Fibroblast of skin of scalp (primary cell): ENCODE measurements at regions not wholly inside any gene's neighbourhood (a gene's known extent, or its start where the extent isn't known, plus 50 kb on each side); places are given as distances from the start of the nearest gene placed in this dataset.
A peak's percentile ranks its signal among the peaks of the same experiment; 100 is the strongest.

Source experiments
- DNase-seq: peaks from one replicate; pipeline ENCODE4 v3.0.0-alpha.2; 2013

DNA sequence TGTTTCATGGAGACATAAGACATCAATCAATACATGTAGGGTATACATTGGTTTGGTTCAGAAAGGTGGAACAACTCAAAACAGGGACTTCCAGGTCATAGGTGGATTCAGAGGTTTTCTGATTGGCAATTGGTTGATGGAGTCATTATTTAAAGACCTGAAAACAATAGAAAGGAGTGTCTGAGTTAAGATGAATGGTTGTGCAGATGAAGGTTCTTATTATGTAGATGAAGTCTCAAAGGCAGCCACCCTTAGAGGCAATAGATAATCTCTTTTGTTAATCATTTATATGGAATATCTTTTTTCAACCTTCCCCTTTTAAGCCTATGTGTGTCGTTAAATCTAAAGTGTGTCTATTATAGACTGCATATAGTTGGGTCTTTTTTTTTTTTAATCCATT lies 67.8 kb upstream of the LYPLAL1 start:
- DNase-seq, result no peak

DNA sequence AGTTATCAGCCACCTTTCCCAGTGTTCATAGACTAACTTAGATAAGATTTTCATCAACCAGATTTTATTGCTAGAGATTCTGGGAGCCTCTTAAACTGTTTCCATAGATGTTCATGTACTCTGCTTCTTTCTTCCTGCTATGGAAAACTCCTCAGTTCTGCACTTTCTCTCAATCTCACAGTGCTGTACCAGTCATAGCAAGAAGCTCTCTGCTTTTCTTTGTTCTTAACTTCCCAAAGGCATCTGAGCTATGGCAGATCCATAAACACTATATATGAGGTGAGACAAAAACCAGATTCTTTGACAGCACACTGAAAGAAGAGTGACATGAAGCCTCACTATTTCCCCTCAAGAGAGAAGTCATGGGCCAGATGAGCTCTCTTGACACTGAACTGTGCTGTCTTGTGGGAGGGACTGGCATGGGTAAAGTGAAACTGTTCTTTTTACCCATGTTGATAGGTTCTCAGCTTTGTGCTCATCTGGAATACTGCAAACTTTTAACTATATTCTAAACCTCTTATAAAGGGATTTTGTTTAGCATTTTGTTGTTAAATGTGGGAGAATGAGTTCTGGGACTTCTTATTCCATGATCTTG lies 64.2 kb upstream of the LYPLAL1 start:
- no peak for DNase-seq

DNA sequence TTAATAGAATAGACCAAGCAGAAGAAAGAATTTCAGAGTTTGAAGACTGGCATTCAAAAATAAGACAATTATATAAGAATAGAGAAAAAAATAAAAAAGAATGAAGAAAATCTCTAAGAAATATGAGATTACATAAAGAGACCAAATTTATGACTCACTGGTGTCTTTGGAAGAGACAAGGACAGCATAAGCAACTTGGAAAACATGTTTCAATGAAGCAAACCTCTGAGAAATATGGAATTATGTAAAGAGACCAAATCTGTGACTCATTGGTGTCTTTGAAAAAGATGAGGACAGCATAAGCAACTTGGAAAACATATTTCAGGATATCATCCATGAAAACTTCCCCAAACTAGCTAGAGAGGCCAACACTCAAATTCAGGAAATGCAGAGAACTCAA lies 60.4 kb upstream of the LYPLAL1 start:
- peak; percentile 48 for DNase-seq

DNA sequence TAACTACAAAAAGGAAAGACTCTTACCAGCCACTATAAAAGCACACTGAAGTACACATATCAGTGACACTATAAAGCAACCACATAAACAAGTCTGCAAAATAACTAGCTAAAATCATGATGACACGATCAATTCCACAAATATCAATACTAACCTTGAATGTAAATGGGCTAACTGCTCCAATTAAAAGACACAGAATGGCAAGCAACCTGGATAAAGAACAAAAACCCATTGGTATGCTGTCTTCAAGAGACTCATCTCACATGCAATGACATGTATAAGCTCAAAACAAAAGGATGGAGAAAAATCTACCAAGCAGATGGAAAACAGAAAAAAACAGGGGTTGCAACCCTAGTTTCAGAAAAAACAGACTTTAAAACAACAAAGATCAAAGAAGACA lies 59.7 kb upstream of the LYPLAL1 start:
- no peak for DNase-seq

DNA sequence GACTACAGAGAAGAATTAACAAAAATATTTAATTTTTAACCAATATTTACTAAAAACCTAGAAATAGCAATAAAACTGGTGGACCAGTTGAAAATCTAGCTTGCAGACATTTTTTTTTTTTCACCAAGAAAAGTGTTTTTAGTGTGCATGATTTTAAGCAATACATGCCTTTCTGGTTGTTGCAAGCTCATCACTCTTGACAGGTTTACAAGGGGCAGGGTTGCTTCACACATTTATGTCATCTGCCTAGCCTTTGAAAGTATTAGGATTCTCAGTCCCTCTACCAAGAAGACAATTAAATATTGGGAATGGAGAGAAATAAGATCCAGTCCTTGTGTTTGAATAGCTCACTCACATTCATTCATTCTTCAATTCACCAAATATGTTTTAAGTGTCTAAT lies 53.8 kb upstream of the LYPLAL1 start:
- DNase-seq, result no peak

DNA sequence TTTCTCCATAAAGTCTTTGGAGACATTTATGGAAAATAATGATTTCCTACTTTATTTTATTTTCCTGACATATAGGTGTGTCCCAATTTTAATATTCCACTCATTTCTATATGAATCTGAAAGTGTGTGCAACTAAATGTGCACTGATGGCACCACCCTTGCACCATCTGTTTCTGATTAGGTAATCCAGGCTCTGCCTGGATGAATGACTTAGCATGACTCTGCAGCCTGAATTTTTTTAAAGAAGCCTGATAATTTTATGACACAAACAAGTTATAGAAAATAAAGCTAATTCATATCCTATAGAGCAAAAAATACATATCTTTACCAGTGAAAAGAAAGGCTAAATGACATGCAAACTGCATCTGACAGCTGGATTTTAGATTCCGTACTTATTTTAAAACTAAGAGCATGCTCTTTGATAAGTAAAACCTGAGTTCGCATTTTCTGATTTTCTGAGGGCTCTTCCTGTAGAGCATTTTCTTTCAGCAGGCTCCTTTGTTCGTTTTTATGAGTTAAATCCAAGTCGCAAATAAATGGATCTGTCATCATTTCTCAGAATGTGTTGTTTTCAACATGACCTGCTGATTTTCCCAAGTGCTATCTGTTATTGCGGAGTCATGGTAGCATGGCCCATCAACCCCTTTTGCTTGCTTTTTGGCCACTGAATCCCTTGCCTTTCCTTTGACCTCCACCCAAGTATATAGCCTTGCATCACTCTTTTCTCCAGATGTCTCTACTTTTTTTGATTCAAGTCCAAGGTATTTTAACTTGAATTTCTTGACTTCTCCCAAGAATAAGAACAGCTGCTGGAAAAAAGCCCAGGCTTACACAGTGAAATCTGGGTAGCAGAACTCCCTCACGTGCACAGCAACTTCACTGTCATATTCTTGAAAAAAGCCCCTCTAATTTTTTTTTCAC lies 52.8 kb upstream of the LYPLAL1 start:
- DNase-seq, result peak; percentile 91

DNA sequence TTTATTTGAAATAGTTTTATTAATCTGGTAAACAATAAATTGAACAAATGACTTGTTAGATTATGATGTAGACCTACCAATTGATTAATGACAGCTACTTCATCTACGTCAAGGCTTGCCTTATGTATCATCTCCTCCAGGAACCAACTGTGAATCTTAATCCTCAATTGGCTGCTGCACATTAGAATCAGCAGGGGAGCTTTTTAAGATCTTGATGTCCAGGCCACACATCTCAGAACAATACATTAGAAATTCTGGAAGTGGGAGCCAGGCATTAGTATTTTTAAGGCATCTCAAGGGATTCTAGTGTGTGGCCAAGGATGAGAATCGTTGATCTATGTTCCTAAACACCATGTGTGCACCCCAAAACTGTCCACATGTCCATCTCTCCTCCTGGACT lies 52.0 kb upstream of the LYPLAL1 start:
- peak; percentile 57 for DNase-seq

DNA sequence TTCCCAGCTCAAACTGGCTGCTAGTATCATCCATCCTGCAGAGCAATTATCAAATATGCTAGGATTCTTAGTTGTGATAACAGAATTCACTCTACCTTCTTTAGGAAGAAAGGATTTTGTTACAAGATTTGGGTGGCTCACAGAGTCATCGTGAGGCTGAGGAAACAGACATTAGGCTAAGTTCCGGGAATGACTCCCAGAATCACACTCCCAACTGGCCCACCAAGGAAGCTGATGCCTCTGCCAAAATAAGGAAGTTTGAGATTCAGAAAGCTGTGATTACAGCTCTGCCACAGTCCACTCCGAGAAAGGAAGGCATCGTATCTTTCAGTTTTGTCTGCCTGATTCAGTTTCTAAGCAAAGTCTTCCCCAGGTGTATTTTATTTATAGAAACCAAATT lies 50.6 kb upstream of the LYPLAL1 start:
- no peak for DNase-seq
